ENCODE measurements at regions not wholly inside any gene's neighbourhood (a gene's known extent, or its start where the extent isn't known, plus 50 kb on each side); places are given as distances from the start of the nearest gene placed in this dataset.

- DNase-seq (ENCODE audit: low spot score): no peak
- CTCF ChIA-PET (ENCODE audit: unreplicated experiment): no interaction called here
- TF ChIP-seq CTCF (conservative IDR thresholded peaks at IDR 0.05; ENCODE audit: low read length): no peak
- no peak for TF ChIP-seq EZH2phosphoT487 (IDR thresholded peaks at IDR 0.05; ENCODE audit: borderline replicate concordance, low read depth, low read length)
These were observed 397.2 kb downstream of the TCERG1L start for GRCh38 chr10:130914367-130914766.

GRCh38 chr10:130915065-130915464 is 396.5 kb downstream of the TCERG1L start:
- H3K9me2 ChIP-seq (ENCODE audit: insufficient read depth, low read length): no peaks in the 10 kb centered on the region
- H3K4me2 ChIP-seq (ENCODE audit: low read length): no peak overlapping the region
- intact Hi-C loops (cut with micrococcal nuclease; ENCODE audit: unreplicated experiment): no loop called here
- H3K9me3 ChIP-seq (ENCODE audit: low read length): no peaks in the 10 kb centered on the region; the same call in 1 of the 2 replicates
- TF ChIP-seq CTCF (conservative IDR thresholded peaks at IDR 0.05; ENCODE audit: low read length) (no peak), EZH2phosphoT487 (IDR thresholded peaks at IDR 0.05; ENCODE audit: borderline replicate concordance, low read depth, low read length) (no peak)
- no peaks in the 10 kb centered on the region for H3K4me1 ChIP-seq (ENCODE audit: insufficient read depth, low read length, poor library complexity, severe bottlenecking)
- no peaks in the 10 kb centered on the region for H4K20me1 ChIP-seq (ENCODE audit: insufficient read depth, low read length)
- no TSS peak for BruUV-seq (replicated peaks)
- no peak overlapping the region for H3K27ac ChIP-seq (ENCODE audit: low read depth, low read length, poor library complexity, severe bottlenecking)
- no peaks in the 10 kb centered on the region for H3K36me3 ChIP-seq (ENCODE audit: insufficient read depth, low read length)
- no peaks in the 10 kb centered on the region for H3K79me2 ChIP-seq (ENCODE audit: insufficient read depth, low read depth, low read length)
- no peak overlapping the region for H3K4me3 ChIP-seq (ENCODE audit: low read depth, low read length, poor library complexity, severe bottlenecking)
- POLR2A ChIA-PET: no interaction called here
- no peak overlapping the region for H2AFZ ChIP-seq (ENCODE audit: low read length)
- CTCF ChIA-PET (ENCODE audit: unreplicated experiment): no interaction called here
- no peak for DNase-seq (ENCODE audit: low spot score)

More at GRCh38 chr10:130914367-130914766, 397.2 kb downstream of the TCERG1L start:
- Histone ChIP-seq H3K4me3 (ENCODE audit: low read depth, low read length, poor library complexity, severe bottlenecking) (no peak overlapping the region), H3K9me2 (ENCODE audit: insufficient read depth, low read length) (no peaks in the 10 kb centered on the region), H4K20me1 (ENCODE audit: insufficient read depth, low read length) (no peaks in the 10 kb centered on the region), H3K36me3 (ENCODE audit: insufficient read depth, low read length) (no peaks in the 10 kb centered on the region), H3K79me2 (ENCODE audit: insufficient read depth, low read depth, low read length) (no peaks in the 10 kb centered on the region), H3K4me1 (ENCODE audit: insufficient read depth, low read length, poor library complexity, severe bottlenecking) (no peaks in the 10 kb centered on the region), H2AFZ (ENCODE audit: low read length) (no peak overlapping the region), H3K27ac (ENCODE audit: low read depth, low read length, poor library complexity, severe bottlenecking) (no peak overlapping the region), H3K9me3 (ENCODE audit: low read length) (no peaks in the 10 kb centered on the region; the same call in 1 of the 2 replicates), H3K4me2 (ENCODE audit: low read length) (no peak overlapping the region)
- BruUV-seq (replicated peaks): no TSS peak
- intact Hi-C loops (cut with micrococcal nuclease; ENCODE audit: unreplicated experiment): no loop called here
- POLR2A ChIA-PET: no interaction called here

GRCh38 chr10:130921461-130921860 is 390.1 kb downstream of the TCERG1L start:
- no peak for DNase-seq (ENCODE audit: low spot score)
- Histone ChIP-seq H3K4me2 (ENCODE audit: low read length) (no peak overlapping the region), H3K4me3 (ENCODE audit: low read depth, low read length, poor library complexity, severe bottlenecking) (no peak overlapping the region), H3K9me3 (ENCODE audit: low read length) (0 out of 2 replicates have a peak, but pooled peaks cover 8% of the 10 kb centered on the region), H3K9me2 (ENCODE audit: insufficient read depth, low read length) (no peaks in the 10 kb centered on the region), H3K27ac (ENCODE audit: low read depth, low read length, poor library complexity, severe bottlenecking) (no peak overlapping the region), H4K20me1 (ENCODE audit: insufficient read depth, low read length) (no peaks in the 10 kb centered on the region), H2AFZ (ENCODE audit: low read length) (no peak overlapping the region), H3K36me3 (ENCODE audit: insufficient read depth, low read length) (no peaks in the 10 kb centered on the region), H3K79me2 (ENCODE audit: insufficient read depth, low read depth, low read length) (no peaks in the 10 kb centered on the region), H3K4me1 (ENCODE audit: insufficient read depth, low read length, poor library complexity, severe bottlenecking) (no peaks in the 10 kb centered on the region)
- ChIA-PET CTCF (ENCODE audit: unreplicated experiment) (no interaction called here), POLR2A (no interaction called here)
- intact Hi-C loops (cut with micrococcal nuclease; ENCODE audit: unreplicated experiment): no loop called here
- TF ChIP-seq EZH2phosphoT487 (IDR thresholded peaks at IDR 0.05; ENCODE audit: borderline replicate concordance, low read depth, low read length) (no peak), CTCF (conservative IDR thresholded peaks at IDR 0.05; ENCODE audit: low read length) (no peak)
- no TSS peak for BruUV-seq (replicated peaks)
